Breast epithelium (tissue), 4 donors: ENCODE measurements at regions not wholly inside any gene's neighbourhood (a gene's known extent, or its start where the extent isn't known, plus 50 kb on each side); places are given as distances from the start of the nearest gene placed in this dataset.

Source experiments
- DNase-seq, 2 donors: peaks; one replicate each; pipeline ENCODE4 v3.0.0-alpha.2; 2019; ENCODE audit warnings: low spot score in 2 of 2
- H3K27ac ChIP-seq, 2 donors: fragments of 200-600 bp; sonication (generic) in 1 of 2; one replicate each; pipeline ENCODE4 v1.5.1; 2016 to 2019; ENCODE audit warnings: mild to moderate bottlenecking in 1 of 2
- H3K27me3 ChIP-seq, 2 donors: fragments of 200-600 bp; sonication (generic) in 1 of 2; one replicate each; pipeline versions ENCODE4 v1.5.1 to v1.6.0; 2017 to 2019; ENCODE audit warnings: control low read depth in 1 of 2, mild to moderate bottlenecking in 1 of 2
- H3K36me3 ChIP-seq: fragments of 200-600 bp; one replicate; pipeline ENCODE4 v1.5.1; 2019
- H3K4me1 ChIP-seq, 2 donors: fragments of 200-600 bp; sonication (generic); one replicate each; pipeline ENCODE4 v1.5.1; 2016 to 2019; ENCODE audit warnings: control low read depth in 1 of 2
- H3K4me3 ChIP-seq, 3 donors: fragments of 200-600 bp; sonication (generic); 1 replicate in 2 of 3; 2 replicates in 1 of 3; pipeline ENCODE4 v1.5.1; 2016 to 2019; ENCODE audit warnings: mild to moderate bottlenecking in 3 of 3, moderate library complexity in 2 of 3
- H3K9me3 ChIP-seq, 2 donors: fragments of 200-600 bp; sonication (generic) in 1 of 2; one replicate each; pipeline ENCODE4 v1.5.1; 2016 to 2019; ENCODE audit warnings: control low read depth in 1 of 2
- CTCF ChIP-seq, 3 donors: fragments of 450-650 bp; IDR thresholded peaks; one replicate each; pipeline ENCODE4 v1.5.1; 2016 to 2017; ENCODE audit warnings: antibody characterized with exemption in 3 of 3, mild to moderate bottlenecking in 3 of 3, moderate library complexity in 3 of 3
- POLR2A ChIP-seq: fragments of 450-650 bp; IDR thresholded peaks from one replicate; pipeline ENCODE4 v1.6.1; 2016; ENCODE audit warnings: antibody characterized with exemption, mild to moderate bottlenecking, moderate library complexity
- POLR2AphosphoS5 ChIP-seq, 3 donors: sonication (generic); formaldehyde crosslinking; IDR thresholded peaks; one replicate each; pipeline ENCODE4 v1.6.1; 2017; ENCODE audit warnings: antibody characterized with exemption in 3 of 3
- intact Hi-C: fragments of 100-400 bp; cut with DNase I; formaldehyde crosslinking; loops from one replicate; pipeline ENCODE4 v1.15.1; 2023; ENCODE audit warnings: low total_unique reads

DNA sequence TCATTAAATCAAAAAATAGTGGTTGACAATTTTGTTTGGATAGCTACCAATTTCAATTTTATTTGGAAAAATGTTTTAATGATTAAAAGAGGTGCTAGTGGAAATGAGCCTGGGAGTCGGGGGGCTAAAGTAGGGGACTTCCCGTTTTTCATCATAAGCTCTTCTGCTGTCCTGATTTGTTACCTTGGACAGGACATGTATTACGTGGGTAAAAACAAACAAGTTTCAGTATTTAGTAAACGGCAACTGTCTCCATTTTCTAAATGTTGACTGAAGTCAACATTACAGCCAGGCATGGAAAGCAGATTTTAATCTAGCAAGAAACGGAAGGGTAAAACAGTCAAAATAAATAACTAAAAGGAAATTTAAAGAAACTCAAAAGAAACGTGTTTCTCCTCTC, 212.3 kb upstream of the GRAMD2B start:
- Histone ChIP-seq H3K4me1 (no peaks in the 10 kb centered on the region), H3K36me3 (no peaks in the 10 kb centered on the region), H3K27me3 (no peaks in the 10 kb centered on the region), H3K27ac (no peak overlapping the region), H3K9me3 (peaks cover 0 to 7% of the 10 kb centered on the region in 2 donors), H3K4me3 (no peak overlapping the region)
- no peak for DNase-seq
- TF ChIP-seq POLR2A: no peak
- no peak for TF ChIP-seq POLR2AphosphoS5 (IDR thresholded peaks at IDR 0.05)
- intact Hi-C loops: no loop called here

GRCh38 chr5:126219616-126220015, 203.6 kb upstream of the GRAMD2B start:
- TF ChIP-seq POLR2A (no peak), POLR2AphosphoS5 (IDR thresholded peaks at IDR 0.05) (no peak), CTCF (IDR thresholded peaks at IDR 0.05) (no peak)
- Histone ChIP-seq H3K36me3 (no peaks in the 10 kb centered on the region), H3K4me3 (no peak overlapping the region), H3K27me3 (no peaks in the 10 kb centered on the region), H3K4me1 (no peaks in the 10 kb centered on the region), H3K9me3 (no peaks in the 10 kb centered on the region), H3K27ac (no peak overlapping the region)
- intact Hi-C loops: no loop called here
- no peak for DNase-seq

DNA sequence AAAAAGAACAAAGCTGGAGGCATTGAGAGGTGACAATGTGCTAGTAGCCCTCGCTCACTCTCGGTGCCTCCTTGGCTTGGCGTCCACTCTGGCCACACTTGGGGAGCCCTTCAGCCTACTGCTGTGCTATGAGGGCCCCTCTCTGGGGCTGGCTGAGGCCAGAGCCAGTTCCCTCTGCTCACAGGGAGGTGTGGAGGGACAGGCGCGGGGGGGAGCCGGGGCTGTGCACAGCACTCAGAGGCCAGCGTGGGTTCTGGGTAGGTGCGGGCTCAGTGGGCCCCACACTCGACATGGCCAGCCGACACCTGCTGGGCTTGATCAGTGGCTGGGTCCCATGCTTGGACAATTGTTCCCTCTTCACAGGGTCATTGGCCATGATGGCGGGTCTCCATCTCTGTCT, 202.5 kb upstream of the GRAMD2B start:
- TF ChIP-seq CTCF (IDR thresholded peaks at IDR 0.05) (no peak), POLR2A (no peak), POLR2AphosphoS5 (IDR thresholded peaks at IDR 0.05) (no peak)
- Histone ChIP-seq H3K4me1 (no peaks in the 10 kb centered on the region), H3K36me3 (no peaks in the 10 kb centered on the region), H3K4me3 (no peak overlapping the region), H3K27me3 (no peaks in the 10 kb centered on the region), H3K27ac (peak overlapping the region in 1 of 2 donors; percentile 33), H3K9me3 (no peaks in the 10 kb centered on the region)
- DNase-seq: no peak
- intact Hi-C loops: no loop called here

DNA sequence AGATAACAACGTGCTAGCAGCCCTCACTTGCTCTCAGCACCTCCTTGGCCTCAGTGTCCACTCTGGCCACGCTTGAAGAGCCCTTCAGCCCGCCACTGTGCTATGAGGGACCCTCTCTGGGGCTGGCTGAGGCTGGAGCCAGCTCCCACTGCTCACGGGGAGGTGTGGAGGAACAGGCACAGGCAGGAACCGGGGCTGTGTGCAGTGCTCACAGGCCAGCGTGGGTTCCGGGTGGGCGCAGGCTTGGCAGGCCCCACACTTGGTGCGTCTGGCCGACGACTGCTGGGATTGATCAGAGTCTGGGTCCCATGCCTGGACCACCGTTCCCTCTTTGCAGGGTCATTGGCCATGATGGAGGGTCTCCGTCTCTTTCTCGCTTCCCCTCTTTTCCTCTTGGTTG, 194.3 kb upstream of the GRAMD2B start:
- Histone ChIP-seq H3K27me3 (no peaks in the 10 kb centered on the region), H3K27ac (no peak overlapping the region), H3K9me3 (peaks cover 0 to 5% of the 10 kb centered on the region in 2 donors), H3K4me3 (no peak overlapping the region), H3K36me3 (no peaks in the 10 kb centered on the region), H3K4me1 (no peaks in the 10 kb centered on the region)
- TF ChIP-seq POLR2AphosphoS5 (IDR thresholded peaks at IDR 0.05) (no peak), CTCF (IDR thresholded peaks at IDR 0.05) (no peak), POLR2A (no peak)
- intact Hi-C loops: no loop called here
- no peak for DNase-seq

- intact Hi-C loops: no loop called here
- H3K36me3 ChIP-seq: no peaks in the 10 kb centered on the region
- no peak overlapping the region for H3K27ac ChIP-seq
Measured at GRCh38 chr5:126233256-126233655, 190.0 kb upstream of the GRAMD2B start.

More at GRCh38 chr5:126233256-126233655, 190.0 kb upstream of the GRAMD2B start:
- no peak for DNase-seq
- Histone ChIP-seq H3K4me1 (no peaks in the 10 kb centered on the region), H3K9me3 (peaks cover 0 to 5% of the 10 kb centered on the region in 2 donors), H3K27me3 (no peaks in the 10 kb centered on the region), H3K4me3 (no peak overlapping the region)
- no peak for TF ChIP-seq POLR2AphosphoS5 (IDR thresholded peaks at IDR 0.05)
- no peak for TF ChIP-seq POLR2A
- no peak for TF ChIP-seq CTCF (IDR thresholded peaks at IDR 0.05)
